ENCODE measurements at regions not wholly inside any gene's neighbourhood (a gene's known extent, or its start where the extent isn't known, plus 50 kb on each side); places are given as distances from the start of the nearest gene placed in this dataset.
"Not testable (repeated sequence)": the region's sequence is repeated elsewhere in the genome, so short reads cannot be mapped to it uniquely, and the experiment has no call there.

DNA sequence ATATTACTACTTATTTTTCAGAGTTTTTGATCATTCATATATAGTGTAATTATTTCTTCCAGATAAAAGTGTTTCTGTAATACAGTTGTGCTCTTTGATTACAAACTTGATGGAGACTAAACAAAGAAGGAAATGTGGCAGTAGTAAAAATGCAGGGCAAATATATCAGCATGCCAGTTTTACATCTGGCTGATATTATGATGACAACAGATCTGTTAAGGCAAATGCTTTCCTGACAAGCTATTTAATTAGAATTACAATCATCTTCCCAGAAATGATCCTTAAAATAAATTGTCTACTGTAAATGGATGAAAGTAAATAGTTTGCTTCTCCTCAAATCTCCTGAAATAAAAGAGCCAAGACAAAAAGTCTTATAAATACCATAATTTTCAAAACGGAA is 1659.8 kb downstream of the BRINP3 start:
- TF ChIP-seq POLR2A (IDR thresholded peaks at IDR 0.05) = no peak
- TF ChIP-seq, protein P1, sequence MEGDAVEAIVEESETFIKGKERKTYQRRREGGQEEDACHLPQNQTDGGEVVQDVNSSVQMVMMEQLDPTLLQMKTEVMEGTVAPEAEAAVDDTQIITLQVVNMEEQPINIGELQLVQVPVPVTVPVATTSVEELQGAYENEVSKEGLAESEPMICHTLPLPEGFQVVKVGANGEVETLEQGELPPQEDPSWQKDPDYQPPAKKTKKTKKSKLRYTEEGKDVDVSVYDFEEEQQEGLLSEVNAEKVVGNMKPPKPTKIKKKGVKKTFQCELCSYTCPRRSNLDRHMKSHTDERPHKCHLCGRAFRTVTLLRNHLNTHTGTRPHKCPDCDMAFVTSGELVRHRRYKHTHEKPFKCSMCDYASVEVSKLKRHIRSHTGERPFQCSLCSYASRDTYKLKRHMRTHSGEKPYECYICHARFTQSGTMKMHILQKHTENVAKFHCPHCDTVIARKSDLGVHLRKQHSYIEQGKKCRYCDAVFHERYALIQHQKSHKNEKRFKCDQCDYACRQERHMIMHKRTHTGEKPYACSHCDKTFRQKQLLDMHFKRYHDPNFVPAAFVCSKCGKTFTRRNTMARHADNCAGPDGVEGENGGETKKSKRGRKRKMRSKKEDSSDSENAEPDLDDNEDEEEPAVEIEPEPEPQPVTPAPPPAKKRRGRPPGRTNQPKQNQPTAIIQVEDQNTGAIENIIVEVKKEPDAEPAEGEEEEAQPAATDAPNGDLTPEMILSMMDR (IDR thresholded peaks at IDR 0.05) = no peak
- DNase-seq (ENCODE audit: low spot score in 2 of 2) = no peak
- 42 to 44% methylated on average over 1 of the region's 1 CpG for WGBS, 2 donors
- intact Hi-C loops (cut with DNase I; ENCODE audit: low total_unique reads) = no loop called here
- no peak overlapping the region for H3K4me3 ChIP-seq (ENCODE audit: low read depth, poor library complexity, severe bottlenecking)

DNA sequence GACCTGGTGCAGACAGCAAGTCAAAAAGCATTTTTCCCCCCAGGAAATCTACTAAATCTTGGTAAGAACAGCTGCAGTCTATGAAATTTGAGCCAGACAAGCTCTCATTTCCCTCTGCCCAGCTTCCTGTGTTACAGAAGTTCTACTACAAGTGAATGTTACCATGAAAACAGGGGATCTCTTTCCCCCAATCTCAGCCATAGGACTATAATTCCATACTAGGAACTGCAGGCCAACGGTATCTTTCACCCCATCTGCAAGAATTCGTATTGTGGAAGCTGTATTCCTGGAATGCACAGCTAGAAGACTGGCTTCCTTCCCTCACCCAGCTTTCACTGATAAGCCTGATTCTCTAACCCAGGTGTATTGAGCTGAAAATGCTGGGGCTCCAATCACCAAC is 1655.4 kb downstream of the BRINP3 start:
- WGBS, 2 donors = 32 to 39% methylated on average over 2 of the region's 2 CpGs
- DNase-seq (ENCODE audit: low spot score in 2 of 2) = no peak
- TF ChIP-seq, protein P1 (IDR thresholded peaks at IDR 0.05) = no peak
- TF ChIP-seq POLR2A (IDR thresholded peaks at IDR 0.05) = no peak
- no peak overlapping the region for H3K4me3 ChIP-seq (ENCODE audit: low read depth, poor library complexity, severe bottlenecking)
- intact Hi-C loops (cut with DNase I; ENCODE audit: low total_unique reads) = no loop called here

DNA sequence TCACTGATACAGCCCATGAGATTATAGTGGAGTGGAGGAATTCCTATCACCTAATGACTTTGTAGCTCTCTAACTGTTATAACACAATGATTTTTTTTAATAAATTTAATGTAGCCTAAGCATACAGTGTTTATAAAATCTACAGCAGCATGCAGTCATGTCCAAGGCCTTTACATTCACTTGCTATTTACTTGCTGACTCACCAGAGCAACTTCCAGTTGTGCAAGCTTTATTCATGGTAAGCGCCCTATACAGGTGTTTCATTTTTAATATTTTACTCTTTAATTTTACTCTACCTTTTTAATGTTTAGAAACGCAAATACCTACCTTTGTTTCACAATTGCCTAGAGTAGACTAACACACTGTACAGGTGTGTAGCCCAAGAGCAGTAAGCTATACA is 1652.2 kb downstream of the BRINP3 start:
- 87 to 91% methylated on average over 2 of the region's 2 CpGs for WGBS, 2 donors
- no peak for DNase-seq (ENCODE audit: low spot score in 2 of 2)
- intact Hi-C loops (cut with DNase I; ENCODE audit: low total_unique reads) = no loop called here
- no peak for TF ChIP-seq POLR2A (IDR thresholded peaks at IDR 0.05)
- TF ChIP-seq, protein P1 (IDR thresholded peaks at IDR 0.05) = no peak
- H3K4me3 ChIP-seq (ENCODE audit: low read depth, poor library complexity, severe bottlenecking) = no peak overlapping the region

DNA sequence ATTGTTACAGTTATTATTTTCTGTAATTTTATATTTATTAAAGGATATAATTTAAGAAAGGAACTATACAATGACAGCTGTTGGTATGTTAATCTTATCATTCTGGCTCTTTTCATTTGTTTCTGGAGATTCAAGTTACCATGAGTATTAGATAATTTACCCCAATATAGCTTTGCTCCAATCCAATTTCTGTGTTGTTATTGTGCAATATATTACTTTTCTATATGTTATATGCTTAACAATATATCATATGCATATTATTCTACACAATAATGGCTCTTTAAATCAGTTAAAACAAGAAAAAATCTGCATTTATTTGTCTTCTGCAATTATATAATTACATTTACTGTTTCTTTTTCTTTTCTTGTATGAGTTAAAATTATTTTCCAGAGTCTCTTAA is 1650.9 kb downstream of the BRINP3 start:
- TF ChIP-seq, protein P1 (IDR thresholded peaks at IDR 0.05) = no peak
- TF ChIP-seq POLR2A (IDR thresholded peaks at IDR 0.05) = no peak
- intact Hi-C loops (cut with DNase I; ENCODE audit: low total_unique reads) = no loop called here
- H3K4me3 ChIP-seq (ENCODE audit: low read depth, poor library complexity, severe bottlenecking) = no peak overlapping the region
- no peak for DNase-seq (ENCODE audit: low spot score in 2 of 2)

DNA sequence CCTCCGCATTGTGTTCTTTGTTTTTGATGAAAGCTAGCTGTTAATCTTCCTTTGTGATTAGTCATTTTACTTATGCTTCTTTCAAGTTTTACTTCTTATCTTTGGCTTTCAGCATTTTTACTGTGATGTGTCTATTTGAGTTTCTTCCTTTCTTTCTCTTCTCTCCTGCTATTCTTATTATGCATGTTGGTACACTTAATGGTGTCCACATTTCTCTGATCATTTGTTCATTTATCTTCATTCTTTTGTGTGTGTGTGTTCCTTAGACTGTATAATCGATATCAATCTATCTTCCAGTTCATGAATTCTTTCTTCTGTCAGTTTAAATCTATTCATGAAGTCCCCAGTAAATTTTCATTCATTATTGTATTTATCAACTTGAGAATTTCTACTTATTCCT is 1650.3 kb downstream of the BRINP3 start:
- intact Hi-C loops (cut with DNase I; ENCODE audit: low total_unique reads) = no loop called here

DNA sequence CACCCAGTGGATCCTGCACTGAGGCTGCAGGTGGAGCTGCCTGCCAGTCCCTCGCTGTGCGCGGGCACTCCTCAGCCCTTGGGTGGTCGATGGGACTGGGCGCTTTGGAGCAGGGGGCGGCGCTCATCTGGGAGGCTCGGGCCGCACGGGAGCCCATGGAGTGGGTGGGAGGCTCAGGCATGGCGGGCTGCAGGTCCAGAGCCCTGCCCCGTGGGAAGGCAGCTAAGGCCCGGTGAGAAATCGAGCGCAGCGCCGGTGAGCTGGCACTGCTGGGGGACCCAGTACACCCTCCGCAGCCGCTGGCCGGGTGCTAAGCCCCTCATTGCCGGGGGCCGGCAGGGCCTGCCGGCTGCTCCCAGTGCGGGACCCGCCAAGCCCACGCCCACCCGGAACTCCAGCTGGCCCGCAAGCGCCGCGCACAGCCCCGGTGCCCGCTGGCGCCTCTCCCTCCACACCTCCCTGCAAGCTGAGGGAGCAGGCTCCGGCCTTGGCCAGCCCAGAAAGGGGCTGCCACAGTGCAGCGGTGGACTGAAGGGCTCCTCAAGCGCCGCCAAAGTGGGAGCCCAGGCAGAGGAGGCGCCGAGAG is 1636.5 kb downstream of the BRINP3 start:
- intact Hi-C loops (cut with DNase I; ENCODE audit: low total_unique reads); DNase-seq (ENCODE audit: low spot score in 2 of 2); H3K4me3 ChIP-seq (ENCODE audit: low read depth, poor library complexity, severe bottlenecking): not testable (repeated sequence)
- WGBS, 2 donors = 95 to 96% methylated on average over 21 to 36 of the region's 40 CpGs

More for the DNA sequence above, 1650.3 kb downstream of the BRINP3 start:
- 83 to 87% methylated on average over 2 of the region's 2 CpGs for WGBS, 2 donors
- DNase-seq (ENCODE audit: low spot score in 2 of 2) = no peak
- TF ChIP-seq, protein P1 (IDR thresholded peaks at IDR 0.05) = no peak
- no peak for TF ChIP-seq POLR2A (IDR thresholded peaks at IDR 0.05)
- no peak overlapping the region for H3K4me3 ChIP-seq (ENCODE audit: low read depth, poor library complexity, severe bottlenecking)
